ENCODE measurements at regions not wholly inside any gene's neighbourhood (a gene's known extent, or its start where the extent isn't known, plus 50 kb on each side); places are given as distances from the start of the nearest gene placed in this dataset.
A peak's percentile ranks its signal among the peaks of the same experiment; 100 is the strongest.

GRCh38 chr5:75993643-75994520 is 89.3 kb upstream of the SV2C start:
- RAD21 ChIA-PET (ENCODE audit: unreplicated experiment) = interaction anchor here (1.4 kb wide), 1 partner anchor 181 kb away, joined by 3 read pairs; no protein-coding TSS in a partner anchor
- H3K9me3 ChIP-seq (replicated peaks; ENCODE audit: control insufficient read depth, insufficient read depth, low read length) = no peaks in the 10 kb centered on the region
- intact Hi-C loops (cut with micrococcal nuclease; ENCODE audit: unreplicated experiment) (no loop called here), in situ Hi-C loops (cut with MboI) (no loop called here)
- no TSS peak for BruUV-seq (replicated peaks)
- TF ChIP-seq BCL11A (IDR thresholded peaks at IDR 0.05; ENCODE audit: low read depth, low read length) (no peak), MEF2B (IDR thresholded peaks at IDR 0.05; ENCODE audit: partially characterized antibody, poor library complexity, severe bottlenecking) (no peak), BCLAF1 (IDR thresholded peaks at IDR 0.05) (no peak), SPI1 (IDR thresholded peaks at IDR 0.05; ENCODE audit: borderline replicate concordance, insufficient read depth, low read depth, low read length) (no peak), CBX3 (IDR thresholded peaks at IDR 0.05; ENCODE audit: borderline replicate concordance, low read depth) (no peak), MTA2 (IDR thresholded peaks at IDR 0.05; ENCODE audit: low read depth) (no peak), SRF (IDR thresholded peaks at IDR 0.05; ENCODE audit: low read depth in 2 of 2, low read length in 2 of 2) (no peak), SP1 (IDR thresholded peaks at IDR 0.05; ENCODE audit: low read depth, low read length) (no peak), RAD51 (IDR thresholded peaks at IDR 0.05) (no peak), CHD1 (IDR thresholded peaks at IDR 0.05; ENCODE audit: low read depth, low read length) (no peak), CREB1 (IDR thresholded peaks at IDR 0.05; ENCODE audit: low read depth) (no peak), CBX5 (IDR thresholded peaks at IDR 0.05; ENCODE audit: low read depth) (no peak), NFXL1 (IDR thresholded peaks at IDR 0.05; ENCODE audit: borderline replicate concordance) (no peak), POLR2AphosphoS5 (IDR thresholded peaks at IDR 0.05; ENCODE audit: low read length) (no peak), TARDBP (IDR thresholded peaks at IDR 0.05; ENCODE audit: borderline replicate concordance) (no peak)
- POLR2A ChIA-PET = no interaction called here
- 0 out of 2 replicates have a peak overlapping the region, but pooled peaks have one; percentile 13 for H3K27ac ChIP-seq (ENCODE audit: control insufficient read depth, insufficient read depth)
- no peaks in the 10 kb centered on the region for H3K27me3 ChIP-seq (replicated peaks in 1 of 2; ENCODE audit: control insufficient read depth in 2 of 2, insufficient read depth in 2 of 2, low read length in 1 of 2)
- DNase-seq (ENCODE audit: low read depth, low spot score) = no peak
- SMC1A ChIA-PET (ENCODE audit: uncharacterized antibody, unreplicated experiment) = interaction anchor here (0.9 kb wide), 1 partner anchor 30 kb away, joined by 3 read pairs; no protein-coding TSS in a partner anchor
- no peak overlapping the region for H3K4me2 ChIP-seq (ENCODE audit: control insufficient read depth, insufficient read depth)
- no peak overlapping the region for H3K4me3 ChIP-seq
- H3K9ac ChIP-seq (ENCODE audit: control insufficient read depth, insufficient read depth, low read length) = no peak overlapping the region
- H2AFZ ChIP-seq (ENCODE audit: control insufficient read depth, low read depth, low read length) = peak overlapping the region; percentile 43
- no peak for FAIRE-seq
- 48% methylated on average over 5 of the region's 5 CpGs for WGBS (ENCODE audit: insufficient coverage, insufficient replicate concordance, low lambda C conversion rate, missing lambda C conversion rate)
- H3K79me2 ChIP-seq (ENCODE audit: control insufficient read depth, insufficient read depth, low read length) = no peaks in the 10 kb centered on the region
- H4K20me1 ChIP-seq (ENCODE audit: control insufficient read depth, insufficient read depth) = no peaks in the 10 kb centered on the region
- peaks cover 4% of the 10 kb centered on the region; the same call in 1 of the 2 replicates for H3K4me1 ChIP-seq (ENCODE audit: control insufficient read depth, insufficient read depth, low read length)
- CTCF ChIA-PET = no interaction called here
- no peaks in the 10 kb centered on the region for H3K36me3 ChIP-seq (ENCODE audit: control insufficient read depth in 2 of 2, insufficient read depth in 2 of 2, low read length in 1 of 2)
- no peak for ATAC-seq
